WTC11 (cell line): ENCODE measurements at regions not wholly inside any gene's neighbourhood (a gene's known extent, or its start where the extent isn't known, plus 50 kb on each side); places are given as distances from the start of the nearest gene placed in this dataset.

ENCODE experiments used
- ATAC-seq: fragments of 200-7000 bp; cut with Tn5 transposase; 2 replicates; pipeline ENCODE4 v1.10.0; 2021; ENCODE audit warnings: mild to moderate bottlenecking, moderate library complexity
- CTCF ChIA-PET: fragments of 300-600 bp; sonication (Branson Sonifier 250); formaldehyde crosslinking; loops from one replicate; lab custom pipeline; 2021; ENCODE audit warnings: antibody characterized with exemption; lab: Charles Lee
- POLR2A ChIA-PET: fragments of 350-600 bp; sonication (Branson Sonifier 250); formaldehyde crosslinking; loops from one replicate; lab custom pipeline; 2021; ENCODE audit warnings: antibody characterized with exemption; lab: Charles Lee
- DNase-seq: peaks from one replicate; pipeline ENCODE4 v3.0.0; 2021; ENCODE audit warnings: low spot score
- H3K27ac Mint-ChIP-seq: 2 replicates; pipeline ENCODE4 v1.8.0; 2021; ENCODE audit warnings: mixed read lengths
- H3K27me3 Mint-ChIP-seq: 2 replicates; pipeline ENCODE4 v1.8.0; 2021; ENCODE audit warnings: low read depth, mild to moderate bottlenecking, moderate library complexity, mixed read lengths
- H3K36me3 Mint-ChIP-seq: 2 replicates; pipeline ENCODE4 v1.8.0; 2021; ENCODE audit warnings: mixed read lengths
- H3K4me1 Mint-ChIP-seq: 2 replicates; pipeline ENCODE4 v1.8.0; 2022; ENCODE audit warnings: mixed read lengths
- H3K4me3 Mint-ChIP-seq: 2 replicates; pipeline ENCODE4 v1.8.0; 2021; ENCODE audit warnings: mild to moderate bottlenecking, moderate library complexity, mixed read lengths
- H3K9me3 Mint-ChIP-seq: 2 replicates; pipeline ENCODE4 v1.8.0; 2021; ENCODE audit warnings: mixed read lengths
- E2F4 ChIP-seq: sonication (generic); formaldehyde crosslinking; IDR thresholded peaks from 2 replicates; pipeline ENCODE4 v1.8.1; 2022; ENCODE audit warnings: low read depth, mild to moderate bottlenecking, moderate library complexity, missing genetic modification reagents, borderline replicate concordance
- ERG ChIP-seq: fragments of 250-450 bp; sonication (Bioruptor Pico); IDR thresholded peaks from 2 replicates; pipeline ENCODE4 v1.8.0; 2021; ENCODE audit warnings: mild to moderate bottlenecking
- ETV6 ChIP-seq: sonication (generic); formaldehyde crosslinking; IDR thresholded peaks from 2 replicates; pipeline ENCODE4 v1.8.1; 2022; ENCODE audit warnings: mild to moderate bottlenecking, missing genetic modification reagents
- GABPB1 ChIP-seq: sonication (generic); formaldehyde crosslinking; IDR thresholded peaks from 2 replicates; pipeline ENCODE4 v1.8.1; 2023; ENCODE audit warnings: mild to moderate bottlenecking, missing genetic modification reagents
- OVOL2 ChIP-seq: fragments of 250-450 bp; sonication (Bioruptor Pico); IDR thresholded peaks from 2 replicates; pipeline ENCODE4 v1.9.0; 2021; ENCODE audit warnings: mild to moderate bottlenecking, borderline replicate concordance
- PRDM15 ChIP-seq: sonication (generic); formaldehyde crosslinking; IDR thresholded peaks from 2 replicates; pipeline ENCODE4 v1.8.0; 2022; ENCODE audit warnings: missing genetic modification reagents
- TCF7 ChIP-seq: sonication (generic); formaldehyde crosslinking; IDR thresholded peaks from 2 replicates; pipeline ENCODE4 v1.8.0; 2022; ENCODE audit warnings: mild to moderate bottlenecking, low read depth, missing genetic modification reagents, moderate library complexity
- ZMAT4 ChIP-seq: fragments of 250-450 bp; sonication (Bioruptor Pico); IDR thresholded peaks from 2 replicates; pipeline ENCODE4 v1.9.0; 2021; ENCODE audit warnings: mild to moderate bottlenecking
- ZNF138 ChIP-seq: sonication (generic); formaldehyde crosslinking; conservative IDR thresholded peaks from 2 replicates; pipeline ENCODE4 v1.8.1; 2022; ENCODE audit warnings: mild to moderate bottlenecking, moderate library complexity, missing genetic modification reagents
- ZNF263 ChIP-seq: sonication (generic); formaldehyde crosslinking; IDR thresholded peaks from 2 replicates; pipeline ENCODE4 v1.8.1; 2022; ENCODE audit warnings: low read depth, mild to moderate bottlenecking, moderate library complexity, missing genetic modification reagents
- ZNF281 ChIP-seq: sonication (generic); formaldehyde crosslinking; IDR thresholded peaks from 2 replicates; pipeline ENCODE4 v1.8.0; 2023; ENCODE audit warnings: mild to moderate bottlenecking, missing genetic modification reagents
- ZNF317 ChIP-seq: sonication (generic); formaldehyde crosslinking; IDR thresholded peaks from 2 replicates; pipeline ENCODE4 v1.8.1; 2023; ENCODE audit warnings: low read depth, mild to moderate bottlenecking, moderate library complexity, missing genetic modification reagents, borderline replicate concordance
- ZNF423 ChIP-seq: fragments of 250-450 bp; sonication (Bioruptor Pico); IDR thresholded peaks from 2 replicates; pipeline ENCODE4 v2.1.2; 2022; ENCODE audit warnings: mild to moderate bottlenecking, moderate library complexity

GRCh38 chr6:74717591-74717990 is 488.3 kb downstream of the COL12A1 start:
- no peak for ATAC-seq
- Mint-ChIP-seq H3K27me3 (no peaks in the 10 kb centered on the region), H3K4me3 (no peak overlapping the region), H3K9me3 (peaks cover 4% of the 10 kb centered on the region; the same call in 1 of the 2 replicates), H3K27ac (no peak overlapping the region), H3K36me3 (no peaks in the 10 kb centered on the region), H3K4me1 (no peaks in the 10 kb centered on the region)
- POLR2A ChIA-PET: no interaction called here
- DNase-seq: no peak
- TF ChIP-seq TCF7 (CRISPR knock-in tag) (no peak), ZMAT4 (no peak), ETV6 (CRISPR knock-in tag) (no peak), GABPB1 (CRISPR knock-in tag) (no peak), ERG (CRISPR knock-in tag) (no peak), ZNF281 (CRISPR knock-in tag) (no peak), PRDM15 (CRISPR knock-in tag) (no peak), ZNF138 (no peak)
- CTCF ChIA-PET: no interaction called here

- Mint-ChIP-seq H3K9me3 (no peaks in the 10 kb centered on the region), H3K4me1 (no peaks in the 10 kb centered on the region), H3K27me3 (no peaks in the 10 kb centered on the region), H3K36me3 (no peaks in the 10 kb centered on the region), H3K4me3 (no peak overlapping the region), H3K27ac (no peak overlapping the region)
- ChIA-PET POLR2A (no interaction called here), CTCF (no interaction called here)
- ATAC-seq: no peak
- DNase-seq: no peak
- no peak for TF ChIP-seq OVOL2 (CRISPR knock-in tag)
- no peak for TF ChIP-seq ZNF317 (CRISPR knock-in tag)
- TF ChIP-seq ZNF423: no peak
- no peak for TF ChIP-seq ZNF263 (CRISPR knock-in tag)
- no peak for TF ChIP-seq E2F4 (CRISPR knock-in tag)
Measured at GRCh38 chr6:74715355-74716085, 490.3 kb downstream of the COL12A1 start.
